AG04450 (cell line): ENCODE measurements at regions not wholly inside any gene's neighbourhood (a gene's known extent, or its start where the extent isn't known, plus 50 kb on each side); places are given as distances from the start of the nearest gene placed in this dataset.

Experiments
- CTCF ChIA-PET: fragments of 300-600, 350-600 bp; formaldehyde crosslinking; extraction: SDS; loops from one replicate; lab custom pipeline; 2022; ENCODE audit warnings: antibody characterized with exemption, inconsistent platforms; lab: Charles Lee
- POLR2A ChIA-PET: fragments of 350-600 bp; formaldehyde crosslinking; extraction: SDS; loops from one replicate; lab custom pipeline; 2021; ENCODE audit warnings: antibody characterized with exemption, inconsistent platforms; lab: Yijun Ruan, JAX
- DNase-seq: peaks from one replicate; pipeline ENCODE4 v3.0.0-alpha.2; 2011; ENCODE audit warnings: low read depth, low spot score
- H3K27ac ChIP-seq: one replicate; pipeline ENCODE4 v1.5.1; 2012; ENCODE audit warnings: low read depth, low read length, control low read depth
- H3K27me3 ChIP-seq: one replicate; pipeline ENCODE4 v1.6.0; 2012; ENCODE audit warnings: low read length; ENCODE audit not compliant: control insufficient read depth, insufficient read depth
- H3K4me3 ChIP-seq: 2 replicates; pipeline ENCODE4 v1.5.1; 2011; ENCODE audit warnings: mild to moderate bottlenecking, low read depth, low read length, control low read depth
- H3K9me3 ChIP-seq: 2 replicates; pipeline ENCODE4 v1.5.1; 2012; ENCODE audit warnings: low read length; ENCODE audit not compliant: control insufficient read depth, insufficient read depth
- TF ChIP-seq, protein P1 (sequence below): IDR thresholded peaks from 2 replicates; pipeline ENCODE4 v1.5.1; 2011; ENCODE audit warnings: low read depth, low read length, control low read depth, inconsistent platforms

DNA sequence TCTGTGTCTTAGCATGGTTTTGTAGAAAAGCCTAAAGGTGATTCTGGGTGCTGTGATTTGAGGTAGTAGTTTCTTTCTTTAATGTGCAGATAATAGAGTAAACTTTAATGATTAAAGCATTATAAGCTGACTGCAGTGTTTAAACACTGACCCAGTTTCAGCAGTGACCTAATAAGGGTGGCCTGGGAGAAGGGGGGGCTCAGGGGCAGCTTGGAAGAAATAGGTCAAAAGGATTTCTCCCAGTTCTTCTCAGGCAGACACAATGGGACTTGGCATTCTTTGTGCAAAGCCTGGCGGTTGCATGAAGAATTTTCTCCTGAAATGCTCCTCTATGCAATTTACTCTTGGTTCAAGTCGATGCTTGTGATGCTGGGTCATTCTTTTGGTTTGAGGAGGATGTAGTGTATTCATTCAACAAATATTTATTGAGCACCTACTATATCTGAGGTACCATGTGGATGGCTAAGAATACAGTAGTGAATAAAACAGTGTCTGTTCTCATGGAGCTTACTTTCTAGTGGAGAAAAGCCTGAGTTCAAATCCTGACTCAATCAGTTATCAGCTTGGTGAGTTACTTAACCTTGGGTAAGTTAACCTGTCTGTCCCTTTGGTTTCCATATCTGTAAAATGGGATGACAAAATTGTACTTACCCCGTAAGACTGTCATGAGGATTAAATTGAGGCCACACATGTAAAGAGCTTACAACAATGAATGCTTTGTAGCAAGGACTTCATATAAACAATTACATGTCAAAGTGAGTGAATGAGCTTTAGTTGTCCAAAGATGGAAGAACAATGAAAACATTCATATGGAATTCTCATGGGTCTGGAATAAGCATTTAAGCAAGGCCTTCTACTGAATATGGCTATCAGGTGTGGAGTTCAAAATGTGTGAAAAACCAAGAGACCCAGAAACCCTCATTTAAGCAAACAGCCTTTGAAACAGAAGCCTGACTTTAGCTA is 210.2 kb downstream of the KCNRG start:
- H3K4me3 ChIP-seq, result no peak overlapping the region
- H3K27ac ChIP-seq, result no peak overlapping the region
- POLR2A ChIA-PET, result no interaction called here
- CTCF ChIA-PET, result interaction anchor here (0.8 kb wide), 2 partner anchors 32 to 141 kb away, joined by 3 read pairs; no protein-coding TSS in a partner anchor
- no peaks in the 10 kb centered on the region; the same call in 1 of the 2 replicates for H3K9me3 ChIP-seq
- DNase-seq, result no peak
- H3K27me3 ChIP-seq, result peaks cover 5% of the 10 kb centered on the region
- TF ChIP-seq, protein P1, sequence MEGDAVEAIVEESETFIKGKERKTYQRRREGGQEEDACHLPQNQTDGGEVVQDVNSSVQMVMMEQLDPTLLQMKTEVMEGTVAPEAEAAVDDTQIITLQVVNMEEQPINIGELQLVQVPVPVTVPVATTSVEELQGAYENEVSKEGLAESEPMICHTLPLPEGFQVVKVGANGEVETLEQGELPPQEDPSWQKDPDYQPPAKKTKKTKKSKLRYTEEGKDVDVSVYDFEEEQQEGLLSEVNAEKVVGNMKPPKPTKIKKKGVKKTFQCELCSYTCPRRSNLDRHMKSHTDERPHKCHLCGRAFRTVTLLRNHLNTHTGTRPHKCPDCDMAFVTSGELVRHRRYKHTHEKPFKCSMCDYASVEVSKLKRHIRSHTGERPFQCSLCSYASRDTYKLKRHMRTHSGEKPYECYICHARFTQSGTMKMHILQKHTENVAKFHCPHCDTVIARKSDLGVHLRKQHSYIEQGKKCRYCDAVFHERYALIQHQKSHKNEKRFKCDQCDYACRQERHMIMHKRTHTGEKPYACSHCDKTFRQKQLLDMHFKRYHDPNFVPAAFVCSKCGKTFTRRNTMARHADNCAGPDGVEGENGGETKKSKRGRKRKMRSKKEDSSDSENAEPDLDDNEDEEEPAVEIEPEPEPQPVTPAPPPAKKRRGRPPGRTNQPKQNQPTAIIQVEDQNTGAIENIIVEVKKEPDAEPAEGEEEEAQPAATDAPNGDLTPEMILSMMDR, result no peak

DNA sequence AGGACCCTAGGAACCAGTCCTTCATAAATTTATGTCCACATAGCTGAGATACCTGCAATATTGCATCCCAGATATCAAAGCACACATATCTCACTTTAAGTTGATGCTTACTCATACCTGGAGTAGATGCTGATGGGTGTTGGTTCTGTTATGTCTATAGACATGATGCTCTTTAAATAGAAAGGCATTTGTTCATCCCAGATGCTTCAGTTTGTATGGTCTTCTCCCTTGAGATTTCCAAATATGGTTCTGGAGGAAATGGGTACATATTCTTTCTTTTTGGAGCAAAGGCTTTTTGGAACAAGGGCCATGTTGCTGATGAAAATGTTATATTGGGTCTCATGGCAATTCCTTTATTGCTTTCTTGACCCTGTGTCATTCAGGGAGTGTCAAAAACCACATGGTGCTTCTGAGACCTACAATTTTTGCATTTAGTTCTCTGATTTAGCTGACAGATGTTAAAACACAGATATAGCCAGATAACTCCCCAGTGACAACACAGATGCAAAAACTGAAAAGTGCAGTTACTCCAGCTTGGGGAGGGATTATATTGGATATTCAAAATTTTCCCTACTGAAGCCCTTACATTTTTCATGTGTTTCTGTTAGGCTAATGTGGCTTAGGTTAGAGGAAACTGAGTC is 211.4 kb downstream of the KCNRG start:
- Histone ChIP-seq H3K27me3 (peaks cover 5% of the 10 kb centered on the region), H3K9me3 (no peaks in the 10 kb centered on the region; the same call in 1 of the 2 replicates), H3K27ac (no peak overlapping the region), H3K4me3 (no peak overlapping the region)
- DNase-seq, result no peak
- CTCF ChIA-PET, result no interaction called here
- POLR2A ChIA-PET, result no interaction called here
- TF ChIP-seq, protein P1, result no peak

DNA sequence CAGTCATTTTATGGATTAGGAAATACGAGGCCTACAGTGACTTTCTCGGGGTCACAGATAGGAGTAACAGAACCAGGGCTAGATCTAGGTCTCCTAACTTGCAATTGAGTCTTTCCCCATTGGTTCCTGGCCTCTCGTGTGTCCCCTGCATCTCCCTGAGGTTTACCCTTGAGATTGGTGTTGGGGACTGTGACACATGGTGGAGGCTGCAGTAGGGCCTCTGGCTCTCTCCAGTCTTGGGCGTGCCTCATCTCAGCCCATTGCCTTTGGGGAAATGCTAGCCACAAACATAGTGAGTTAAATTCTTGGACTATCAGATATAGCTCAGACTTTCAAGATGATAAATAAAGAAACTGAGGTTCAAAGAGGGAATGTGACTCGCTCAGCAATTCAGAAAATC is 212.1 kb downstream of the KCNRG start:
- DNase-seq, result no peak
- no peak overlapping the region for H3K27ac ChIP-seq
- H3K4me3 ChIP-seq, result no peak overlapping the region
- no peaks in the 10 kb centered on the region; the same call in 1 of the 2 replicates for H3K9me3 ChIP-seq
- H3K27me3 ChIP-seq, result peaks cover 5% of the 10 kb centered on the region
- CTCF ChIA-PET, result no interaction called here
- POLR2A ChIA-PET, result no interaction called here
- TF ChIP-seq, protein P1, result no peak

DNA sequence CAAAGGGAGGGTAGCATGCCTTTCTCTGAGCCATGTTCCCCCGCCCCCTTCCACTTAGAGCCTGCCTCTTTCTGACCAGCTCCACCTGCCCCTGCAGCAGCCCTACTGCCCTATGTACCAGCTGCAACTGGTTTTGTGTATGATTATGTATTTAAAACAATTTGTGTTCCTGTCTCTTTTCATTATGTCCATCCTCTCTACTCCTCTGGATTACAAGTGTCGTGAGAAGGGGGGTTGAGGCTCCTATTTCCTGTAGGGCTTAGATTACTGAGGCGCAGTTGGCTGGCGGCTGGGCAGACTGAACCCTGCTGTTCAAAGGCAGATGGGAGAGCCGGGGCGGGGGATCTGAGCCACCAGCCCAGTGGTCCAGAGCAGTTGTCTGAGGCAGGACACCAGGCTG is 213.3 kb downstream of the KCNRG start:
- CTCF ChIA-PET, result no interaction called here
- DNase-seq, result no peak
- Histone ChIP-seq H3K27ac (no peak overlapping the region), H3K4me3 (no peak overlapping the region), H3K9me3 (peaks cover 1% of the 10 kb centered on the region; the same call in 1 of the 2 replicates), H3K27me3 (peaks cover 5% of the 10 kb centered on the region)
- TF ChIP-seq, protein P1, result no peak
- POLR2A ChIA-PET, result no interaction called here
